B cell (primary cell): ENCODE measurements at regions not wholly inside any gene's neighbourhood (a gene's known extent, or its start where the extent isn't known, plus 50 kb on each side); places are given as distances from the start of the nearest gene placed in this dataset.
"Not testable (repeated sequence)": the region's sequence is repeated elsewhere in the genome, so short reads cannot be mapped to it uniquely, and the experiment has no call there.

Experiments used
- ATAC-seq: fragments of 200-7000 bp; cut with Tn5 transposase; one replicate; pipeline ENCODE4 v1.10.0; 2021; ENCODE audit warnings: low read depth, mild to moderate bottlenecking, moderate number of reproducible peaks, moderate library complexity
- CTCF ChIA-PET: fragments of 350-600 bp; sonication (Branson Sonifier 250); formaldehyde crosslinking; loops from one replicate; lab custom pipeline; 2021; ENCODE audit warnings: antibody characterized with exemption, inconsistent platforms; lab: Charles Lee
- POLR2A ChIA-PET: fragments of 350-600 bp; sonication (Branson Sonifier 250); formaldehyde crosslinking; loops from one replicate; lab custom pipeline; 2021; ENCODE audit warnings: antibody characterized with exemption; lab: Charles Lee
- DNase-seq: peaks from one replicate; pipeline ENCODE4 v3.0.0; 2013
- H2AFZ ChIP-seq: 2 replicates; pipeline ENCODE4 v1.6.1; 2012; ENCODE audit warnings: mild to moderate bottlenecking, low read depth, low read length; ENCODE audit not compliant: insufficient read depth, poor library complexity, severe bottlenecking
- H3K27ac ChIP-seq, 2 donors: 1 replicate in 1 of 2; 2 replicates in 1 of 2; pipeline ENCODE4 v1.5.1; 2012 to 2013; ENCODE audit warnings: low read length in 2 of 2, mild to moderate bottlenecking in 2 of 2, moderate library complexity in 1 of 2
- H3K27me3 ChIP-seq, 4 experiments: fragments of 200-600 bp in 1 of 4; sonication (generic) in 1 of 4; replicated peaks in 1 of 4; 1 replicate in 2 of 4; 2 replicates in 2 of 4; pipeline versions ENCODE4 v1.6.1 to v1.7.0; 2013 to 2016; ENCODE audit warnings: low read length in 3 of 4, mild to moderate bottlenecking in 2 of 4, mixed read lengths in 1 of 4, moderate library complexity in 1 of 4; ENCODE audit not compliant: insufficient read depth in 4 of 4, control insufficient read depth in 3 of 4; ENCODE audit errors: control extremely low read depth in 1 of 4
- H3K36me3 ChIP-seq, 2 experiments: replicated peaks in 1 of 2; 1 replicate in 1 of 2; 2 replicates in 1 of 2; pipeline versions ENCODE4 v1.6.1 to v1.7.1; 2013; ENCODE audit warnings: low read length in 1 of 2; ENCODE audit not compliant: insufficient read depth in 2 of 2, control insufficient read depth in 1 of 2; ENCODE audit errors: control extremely low read depth in 1 of 2, extremely low read depth in 1 of 2
- H3K4me1 ChIP-seq, 2 donors: fragments of 200-600 bp in 1 of 2; sonication (generic) in 1 of 2; 1 replicate in 1 of 2; 2 replicates in 1 of 2; pipeline versions ENCODE4 v1.5.1 to v1.6.1; 2013 to 2017; ENCODE audit warnings: low read length in 2 of 2; ENCODE audit not compliant: control insufficient read depth in 2 of 2, insufficient read depth in 2 of 2
- H3K4me2 ChIP-seq: replicated peaks from 2 replicates; pipeline ENCODE3; 2012; ENCODE audit warnings: mild to moderate bottlenecking, low read depth, low read length; ENCODE audit not compliant: poor library complexity, severe bottlenecking
- H3K4me3 ChIP-seq, 5 experiments: fragments of 200-600 bp in 1 of 5; sonication (generic) in 1 of 5; 1 replicate in 3 of 5; 2 replicates in 2 of 5; pipeline versions ENCODE4 v1.5.1 to v1.7.0; 2011 to 2016; ENCODE audit warnings: low read length in 4 of 5, mild to moderate bottlenecking in 4 of 5, low read depth in 2 of 5, control low read depth in 1 of 5, moderate library complexity in 1 of 5; ENCODE audit not compliant: insufficient read depth in 1 of 5; ENCODE audit errors: control extremely low read depth in 1 of 5, extremely low read depth in 1 of 5
- H3K79me2 ChIP-seq: fragments of 200-600 bp; sonication (generic); one replicate; pipeline ENCODE4 v1.6.0; 2016; ENCODE audit warnings: low read length; ENCODE audit not compliant: control insufficient read depth, insufficient read depth
- H3K9ac ChIP-seq: fragments of 200-600 bp; sonication (generic); 2 replicates; pipeline ENCODE4 v1.6.1; 2017; ENCODE audit warnings: mild to moderate bottlenecking, low read length, moderate library complexity
- H3K9me3 ChIP-seq, 3 donors: one replicate each; pipeline versions ENCODE4 v1.6.1 to v1.7.1; 2013; ENCODE audit warnings: low read length in 2 of 3; ENCODE audit not compliant: control insufficient read depth in 2 of 3, insufficient read depth in 1 of 3; ENCODE audit errors: control extremely low read depth in 1 of 3
- H4K20me1 ChIP-seq: 2 replicates; pipeline ENCODE4 v1.6.0; 2012; ENCODE audit warnings: mild to moderate bottlenecking, low read length; ENCODE audit not compliant: insufficient read depth, control insufficient read depth, poor library complexity, severe bottlenecking
- H3K27ac Mint-ChIP-seq: one replicate; pipeline ENCODE4 v1.8.0; 2021; ENCODE audit warnings: mixed read lengths
- H3K27me3 Mint-ChIP-seq: one replicate; pipeline ENCODE4 v1.8.0; 2021; ENCODE audit warnings: mixed read lengths
- H3K4me1 Mint-ChIP-seq: one replicate; pipeline ENCODE4 v1.8.0; 2021; ENCODE audit warnings: mixed read lengths
- H3K4me3 Mint-ChIP-seq: one replicate; pipeline ENCODE4 v1.8.0; 2021; ENCODE audit warnings: mixed read lengths
- H3K9me3 Mint-ChIP-seq: one replicate; pipeline ENCODE4 v1.8.0; 2022; ENCODE audit warnings: mixed read lengths; ENCODE audit not compliant: insufficient read depth
- CTCF ChIP-seq: fragments of 200-600 bp; IDR thresholded peaks from one replicate; pipeline ENCODE4 v1.8.0; 2022; ENCODE audit warnings: antibody characterized with exemption, mild to moderate bottlenecking
- EZH2 ChIP-seq: IDR thresholded peaks from 2 replicates; pipeline ENCODE4 v1.6.1; 2012; ENCODE audit warnings: borderline replicate concordance, low read depth, mild to moderate bottlenecking, moderate library complexity, low read length; ENCODE audit not compliant: insufficient read depth, poor library complexity, severe bottlenecking
- WGBS: methylation state at CpG from one replicate; pipeline ENCODE4 v1.1.5; 2013; ENCODE audit warnings: missing lambda C conversion rate; ENCODE audit not compliant: insufficient coverage; 5-methylcytosine and 5-hydroxymethylcytosine counted together
- intact Hi-C: fragments of 100-400 bp; cut with micrococcal nuclease; formaldehyde crosslinking; loops from one replicate; pipeline ENCODE4 v1.10.0; 2022

GRCh38 chr21:31514598-31514997, 144.9 kb upstream of the SOD1 start:
- H3K27me3 ChIP-seq: no peaks in the 10 kb centered on the region
- H3K9ac ChIP-seq: no peak overlapping the region
- no peaks in the 10 kb centered on the region for H3K79me2 ChIP-seq
- no peak overlapping the region for H3K27ac ChIP-seq
- ATAC-seq (no peak), DNase-seq (no peak)
- intact Hi-C loops: no loop called here
- no peak overlapping the region for H3K4me2 ChIP-seq
- Mint-ChIP-seq H3K4me1 (peaks cover 7% of the 10 kb centered on the region), H3K27ac (no peak overlapping the region), H3K9me3 (no peaks in the 10 kb centered on the region), H3K4me3 (no peak overlapping the region), H3K27me3 (peaks cover 3% of the 10 kb centered on the region)
- CTCF ChIA-PET: no interaction called here
- 98% methylated on average over 4 of the region's 12 CpGs for WGBS
- H4K20me1 ChIP-seq: no peaks in the 10 kb centered on the region
- TF ChIP-seq CTCF: no peak
- no peak for TF ChIP-seq EZH2
- H3K36me3 ChIP-seq: no peaks in the 10 kb centered on the region
- peaks cover 5 to 7% of the 10 kb centered on the region in 2 donors for H3K4me1 ChIP-seq
- H3K4me3 ChIP-seq: no peak overlapping the region
- POLR2A ChIA-PET: no interaction called here
- no peaks in the 10 kb centered on the region for H3K9me3 ChIP-seq
- H2AFZ ChIP-seq: no peak overlapping the region

DNA sequence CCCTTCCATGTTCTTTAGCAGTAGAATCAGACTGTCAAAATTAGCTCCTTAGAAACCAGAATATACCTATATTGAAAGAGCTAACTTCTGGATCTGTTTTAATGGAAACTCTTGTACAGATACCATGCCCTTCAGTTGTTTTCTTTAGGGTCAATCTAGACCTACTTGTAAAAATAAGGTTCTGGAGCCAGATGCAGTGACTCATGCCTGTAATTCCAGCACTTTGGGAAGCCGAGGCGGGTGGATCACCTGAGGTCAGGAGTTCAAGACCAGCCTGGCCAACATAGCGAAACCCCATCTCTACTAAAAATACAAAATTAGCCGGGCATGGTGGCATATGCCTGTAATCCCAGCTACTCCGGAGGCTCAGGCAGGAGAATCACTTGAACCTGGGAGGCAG, 146.0 kb upstream of the SOD1 start:
- ATAC-seq, H3K36me3 ChIP-seq, H3K27ac Mint-ChIP-seq, H3K9me3 Mint-ChIP-seq, H3K4me3 ChIP-seq, H3K27me3 Mint-ChIP-seq, H3K4me2 ChIP-seq, POLR2A ChIA-PET, H3K79me2 ChIP-seq, CTCF ChIA-PET, H3K4me3 Mint-ChIP-seq, intact Hi-C loops, H3K27me3 ChIP-seq, H4K20me1 ChIP-seq, H3K9ac ChIP-seq, DNase-seq, H3K9me3 ChIP-seq, H3K27ac ChIP-seq, H2AFZ ChIP-seq: not testable (repeated sequence)
- H3K4me1 ChIP-seq: peaks cover 10 to 17% of the 10 kb centered on the region in 2 donors
- WGBS: 100% methylated on average over 1 of the region's 5 CpGs
- H3K4me1 Mint-ChIP-seq: peaks cover 16% of the 10 kb centered on the region

DNA sequence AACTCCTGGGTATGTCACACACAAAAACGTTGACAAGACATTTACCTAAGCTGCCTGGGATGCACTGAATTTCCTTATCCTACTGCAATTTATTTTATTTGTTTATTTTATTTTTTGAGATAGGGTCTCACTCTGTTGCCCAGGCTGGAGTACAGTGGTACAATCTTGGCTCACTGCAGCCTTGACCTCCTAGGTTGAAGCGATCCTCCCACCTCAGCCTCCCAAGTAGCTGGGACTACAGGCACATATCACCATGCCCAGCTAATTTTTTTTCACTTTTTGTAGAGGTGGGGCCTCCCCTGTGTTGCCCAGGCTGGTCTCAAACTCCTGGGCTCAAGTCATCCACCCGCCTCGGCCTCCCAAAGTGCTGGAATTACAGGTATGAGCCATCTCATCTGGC, 147.5 kb upstream of the SOD1 start:
- WGBS: 90% methylated on average over 2 of the region's 4 CpGs
- H3K27me3 ChIP-seq, H3K27ac Mint-ChIP-seq, H3K4me3 ChIP-seq, DNase-seq, POLR2A ChIA-PET, intact Hi-C loops, ATAC-seq, H3K36me3 ChIP-seq, H3K79me2 ChIP-seq, H3K4me3 Mint-ChIP-seq, H3K27me3 Mint-ChIP-seq, H2AFZ ChIP-seq, H3K9me3 ChIP-seq, CTCF ChIA-PET, H4K20me1 ChIP-seq, H3K9ac ChIP-seq, H3K27ac ChIP-seq, H3K4me2 ChIP-seq, H3K9me3 Mint-ChIP-seq: not testable (repeated sequence)
- H3K4me1 Mint-ChIP-seq: peaks cover 25% of the 10 kb centered on the region
- H3K4me1 ChIP-seq: peaks cover 20 to 31% of the 10 kb centered on the region in 2 donors
